CD4-positive, alpha-beta T cell treated with Interleukin-6 for 4 hours (primary cell): ENCODE measurements at regions not wholly inside any gene's neighbourhood (a gene's known extent, or its start where the extent isn't known, plus 50 kb on each side); places are given as distances from the start of the nearest gene placed in this dataset.

ENCODE experiments used
- DNase-seq: peaks from one replicate; pipeline ENCODE4 v3.0.0-alpha.2; 2020; ENCODE audit warnings: mixed read lengths

DNA sequence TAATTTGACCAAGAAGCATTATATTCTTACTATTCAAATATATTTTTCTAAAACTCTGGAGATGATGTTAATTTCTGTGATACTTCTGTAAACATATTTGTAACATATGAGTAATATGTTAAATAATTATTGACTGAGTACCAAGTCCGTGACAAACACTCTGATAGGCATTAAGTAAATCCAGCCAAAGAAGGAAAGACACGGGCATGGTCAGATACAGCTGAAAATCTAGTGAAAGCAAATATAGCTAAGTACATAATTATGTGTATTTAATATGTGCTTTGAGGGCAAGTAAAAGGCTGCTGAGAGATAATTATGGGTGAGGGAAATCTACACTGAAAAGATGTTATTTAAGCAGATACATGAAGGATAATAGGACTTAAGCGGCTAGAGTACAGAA lies 1263.6 kb upstream of the ADGRL3 start:
- DNase-seq: no peak

DNA sequence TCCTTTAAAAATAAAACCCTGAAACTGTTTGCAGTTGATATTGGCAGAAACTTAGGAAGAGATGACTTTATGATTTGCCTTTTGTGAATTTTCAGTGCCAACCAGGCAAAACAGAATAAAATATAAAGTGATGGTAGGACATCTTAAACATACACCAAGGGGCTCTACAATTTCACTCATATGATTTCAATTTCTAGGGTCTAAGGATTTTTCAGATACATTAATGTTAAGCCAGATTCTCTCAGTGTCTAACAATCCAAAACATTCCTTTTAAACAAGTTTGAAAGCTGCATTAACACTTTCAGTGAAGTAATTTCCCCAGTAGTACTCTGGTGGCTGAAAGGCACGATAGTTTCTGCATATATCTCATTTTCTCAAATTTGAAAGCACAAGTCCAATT lies 1262.0 kb upstream of the ADGRL3 start:
- no peak for DNase-seq

DNA sequence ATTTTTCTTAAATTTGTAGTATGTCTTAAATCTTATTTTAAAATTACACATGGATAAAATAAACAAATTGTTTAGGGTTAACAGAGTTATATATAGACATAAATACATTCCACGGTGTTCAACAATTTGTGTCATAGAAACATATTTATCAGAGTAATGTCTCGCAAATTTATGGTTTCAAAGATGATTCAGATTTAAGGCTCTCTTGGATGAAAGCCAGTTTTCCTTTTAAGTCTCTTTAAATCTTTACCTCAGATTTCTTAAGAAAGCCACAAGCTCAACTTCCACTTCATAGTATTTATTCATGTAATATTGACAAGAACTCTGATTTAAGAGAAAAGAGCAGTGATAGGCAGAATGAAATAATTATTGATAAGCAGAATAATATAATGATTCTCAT lies 1254.8 kb upstream of the ADGRL3 start:
- DNase-seq: no peak

DNA sequence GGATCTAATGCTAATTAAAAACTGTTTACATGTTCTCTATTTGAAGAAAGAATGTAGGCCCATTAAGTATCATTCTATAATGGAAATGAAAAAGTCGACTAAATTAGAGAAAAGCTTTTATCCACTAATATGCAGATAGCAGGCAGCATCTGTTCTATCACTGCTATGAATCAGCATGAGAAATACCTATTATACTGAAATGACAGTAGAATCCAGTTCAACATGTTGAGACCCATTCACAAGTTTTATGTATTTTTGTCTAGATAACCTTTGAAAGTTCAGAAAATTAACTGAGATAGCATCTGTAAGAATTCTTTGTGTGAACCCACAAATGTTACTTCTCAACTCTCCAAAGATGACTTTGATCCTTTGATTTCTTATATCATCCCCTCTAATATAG lies 1254.4 kb upstream of the ADGRL3 start:
- no peak for DNase-seq

DNA sequence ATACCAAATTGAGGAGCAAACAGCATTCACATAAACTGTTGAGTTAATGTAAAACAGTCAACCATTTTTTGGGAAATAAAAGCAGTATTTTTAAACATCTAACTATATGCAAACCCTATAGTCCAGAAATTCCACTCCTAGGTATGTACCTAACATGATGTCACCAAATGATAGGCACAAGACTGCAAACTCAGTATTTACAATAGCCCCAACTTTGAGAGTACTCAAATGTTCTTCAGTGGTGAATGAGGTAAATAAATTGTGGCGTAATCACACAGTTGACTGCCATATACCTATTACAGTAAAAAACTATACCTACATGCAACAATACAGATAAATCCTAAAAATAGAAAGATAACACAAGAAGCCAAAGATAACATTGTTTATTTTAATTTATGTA lies 1243.8 kb upstream of the ADGRL3 start:
- no peak for DNase-seq

DNA sequence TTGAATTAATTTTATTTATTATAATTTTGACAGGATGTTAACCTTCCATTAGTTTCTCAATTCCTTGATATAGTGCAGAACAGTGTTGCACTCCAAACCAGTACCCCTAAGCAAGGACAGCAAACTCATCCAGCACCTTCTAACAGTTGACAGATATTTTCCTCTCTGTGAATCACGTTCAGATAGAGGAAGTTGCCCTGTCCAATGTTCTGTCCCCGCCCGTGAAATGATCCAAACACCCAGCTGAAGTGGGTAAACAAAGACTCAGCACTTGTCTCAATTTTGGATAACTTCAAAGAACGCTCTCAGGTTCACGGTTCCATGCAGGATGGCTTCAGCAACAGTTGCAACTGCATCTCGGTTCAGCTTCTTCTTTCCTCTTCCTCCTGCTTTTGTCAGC lies 1240.0 kb upstream of the ADGRL3 start:
- DNase-seq: no peak

DNA sequence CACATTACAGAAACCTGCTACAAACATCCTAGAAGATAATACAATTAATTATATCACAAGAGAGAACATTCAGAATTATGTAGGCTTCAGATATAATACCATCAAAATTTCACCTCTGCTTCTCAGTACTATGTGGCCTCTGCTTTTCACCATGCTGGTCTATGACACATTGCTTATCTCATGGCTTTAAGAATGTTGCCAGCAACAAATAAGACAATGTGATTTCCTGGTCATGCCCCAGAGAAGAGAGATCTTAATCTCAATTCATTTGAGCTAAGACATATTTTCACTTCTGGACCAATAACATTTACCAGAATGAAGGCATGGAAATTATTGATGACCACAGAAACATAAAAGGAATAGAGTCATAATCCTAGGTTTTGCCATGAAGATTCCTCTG lies 1233.4 kb upstream of the ADGRL3 start:
- no peak for DNase-seq

DNA sequence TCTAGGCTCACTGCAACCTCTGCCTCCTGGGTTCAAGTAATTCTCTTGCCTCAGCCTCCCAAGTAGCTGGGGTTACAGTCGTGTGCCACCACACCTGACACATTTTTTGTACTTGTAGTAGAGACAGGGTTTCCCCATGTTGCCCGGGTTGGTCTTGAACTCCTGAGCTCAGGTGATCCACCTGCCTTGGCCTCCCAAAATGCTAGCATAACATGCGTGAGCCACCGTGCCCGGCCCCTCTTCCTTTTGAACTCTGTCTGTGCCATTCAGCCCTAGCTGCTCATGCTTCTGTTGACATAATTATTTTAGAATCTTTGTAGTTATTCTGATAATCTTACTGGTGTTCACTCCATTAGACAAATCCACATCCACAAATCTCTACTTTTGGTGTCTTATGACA lies 1231.3 kb upstream of the ADGRL3 start:
- DNase-seq: no peak

DNA sequence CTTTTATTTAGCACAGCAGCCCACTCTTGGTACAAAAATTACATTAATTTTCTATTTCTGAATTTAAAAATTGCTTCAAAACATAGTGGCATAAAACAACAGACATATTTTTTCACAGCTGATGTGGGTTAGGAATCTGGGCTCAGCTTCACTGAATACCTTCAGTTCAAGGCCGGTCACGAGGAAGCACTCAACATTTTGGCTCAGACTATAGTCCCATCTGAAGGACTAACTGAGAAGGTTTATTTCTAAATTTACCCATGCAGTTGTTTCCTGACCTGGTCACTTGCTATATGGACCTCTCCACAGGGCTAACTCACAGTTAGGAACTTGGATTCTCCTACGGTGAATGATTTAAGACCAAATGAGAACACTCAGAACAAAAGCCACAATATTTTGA lies 1230.2 kb upstream of the ADGRL3 start:
- no peak for DNase-seq

DNA sequence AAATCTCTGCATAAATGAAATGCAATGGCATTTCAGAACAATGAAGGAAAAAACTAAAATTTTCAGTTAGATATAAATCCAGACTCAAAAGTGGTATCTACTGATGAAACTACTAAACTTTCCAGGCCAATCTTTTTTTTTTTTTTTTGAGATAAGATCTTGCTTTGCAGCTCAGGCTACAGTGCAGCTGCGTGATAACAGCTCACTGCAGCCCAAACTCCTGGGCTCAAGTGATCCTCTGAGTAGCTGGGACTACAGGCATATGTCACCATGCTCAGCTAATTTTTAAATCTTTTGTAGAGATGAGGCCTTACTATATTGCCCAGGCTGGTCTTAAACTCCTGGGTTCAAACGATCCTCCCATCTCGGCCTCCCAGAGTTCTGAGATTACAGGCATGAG lies 1228.2 kb upstream of the ADGRL3 start:
- DNase-seq: no peak

DNA sequence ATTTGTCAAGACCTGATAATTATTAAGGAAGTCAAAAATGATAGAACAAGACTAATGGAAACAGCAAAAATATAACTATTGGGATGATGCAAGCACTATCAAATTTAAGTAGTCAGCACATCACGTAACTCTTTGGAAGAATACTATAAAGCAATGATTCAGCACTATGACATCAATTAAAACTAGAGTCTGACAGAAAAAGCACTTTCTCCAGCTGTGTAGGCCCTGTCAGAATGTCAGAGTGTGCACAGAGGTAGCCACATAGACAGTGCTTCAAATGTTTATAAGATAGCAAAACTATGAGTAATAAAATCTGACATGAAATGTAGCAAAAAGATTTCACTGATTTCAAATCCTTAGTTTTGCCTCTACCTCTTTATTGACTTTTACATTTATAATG lies 1226.6 kb upstream of the ADGRL3 start:
- no peak for DNase-seq

DNA sequence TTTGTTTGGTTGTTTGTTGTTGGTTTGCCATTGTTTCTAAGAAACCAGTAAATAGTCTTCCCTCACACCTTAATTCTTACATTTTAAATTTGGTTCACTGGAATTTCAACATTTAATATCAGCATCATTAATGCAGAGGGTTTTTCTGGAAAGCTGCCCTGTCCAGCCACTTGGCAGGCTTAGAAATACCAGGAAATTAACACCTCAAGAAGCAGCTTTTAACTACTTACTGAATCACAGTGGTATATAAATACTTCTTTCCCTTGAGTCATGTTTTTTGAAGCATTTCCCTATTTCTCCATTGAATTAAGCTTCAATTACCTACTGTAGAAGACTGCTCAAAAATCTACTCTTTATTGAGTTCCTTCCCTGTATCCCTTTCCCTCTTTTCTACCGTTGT lies 1221.1 kb upstream of the ADGRL3 start:
- DNase-seq: no peak

DNA sequence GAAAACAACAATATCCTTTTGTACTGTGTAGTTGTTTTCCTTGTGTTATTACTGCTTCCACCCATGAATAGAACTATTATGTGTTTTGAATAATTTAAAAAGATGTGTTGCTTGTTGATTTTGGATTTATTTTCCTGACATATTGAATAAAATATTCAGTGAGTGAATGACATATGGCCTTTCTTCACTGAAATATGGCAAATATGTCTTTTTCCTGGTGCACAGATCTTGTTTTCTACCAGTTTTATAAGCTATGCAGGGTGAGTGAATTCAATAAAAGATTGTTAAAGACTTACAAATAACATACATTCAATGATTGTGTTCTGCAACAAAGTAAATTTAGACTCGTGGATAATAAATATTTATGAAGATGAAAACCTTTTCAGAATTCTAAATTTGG lies 1216.3 kb upstream of the ADGRL3 start:
- DNase-seq: no peak

DNA sequence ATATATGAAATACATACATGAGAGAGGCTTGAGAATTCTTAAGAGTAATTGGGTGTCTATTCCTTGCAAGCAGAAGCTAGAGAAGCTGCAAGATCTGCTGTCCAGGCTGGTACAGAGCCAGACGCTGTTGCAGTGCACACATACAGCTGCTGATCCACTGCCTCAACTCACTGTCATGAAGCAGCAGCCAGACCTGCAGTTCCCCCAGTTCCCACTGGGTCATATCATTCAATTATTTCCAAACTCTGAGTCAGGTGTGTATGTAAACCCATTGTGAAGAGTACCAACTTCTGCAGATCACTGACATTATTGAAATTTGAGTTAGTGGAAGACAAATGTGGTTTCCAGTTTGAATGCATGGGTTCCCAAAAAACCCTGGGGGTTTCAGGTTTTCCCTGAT lies 1212.8 kb upstream of the ADGRL3 start:
- no peak for DNase-seq

DNA sequence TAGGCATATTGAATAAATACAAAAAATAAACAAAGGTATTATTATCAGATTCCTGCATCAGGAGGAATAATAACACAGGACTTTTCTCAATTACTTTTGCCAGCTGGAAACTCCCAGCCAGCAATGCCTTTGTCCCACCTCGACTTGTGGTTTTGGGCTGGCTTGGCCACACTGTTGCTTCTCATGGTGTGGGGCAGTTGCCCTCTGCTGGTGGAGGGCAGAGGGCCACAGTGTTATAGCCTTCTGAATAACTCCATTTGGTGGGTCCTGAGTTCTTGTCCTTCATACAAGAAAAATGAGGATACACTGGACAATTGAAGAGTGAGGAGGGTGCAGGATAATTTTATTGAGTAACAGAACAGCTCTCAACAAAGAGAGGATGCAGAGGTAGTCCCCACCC lies 1206.0 kb upstream of the ADGRL3 start:
- DNase-seq: no peak

DNA sequence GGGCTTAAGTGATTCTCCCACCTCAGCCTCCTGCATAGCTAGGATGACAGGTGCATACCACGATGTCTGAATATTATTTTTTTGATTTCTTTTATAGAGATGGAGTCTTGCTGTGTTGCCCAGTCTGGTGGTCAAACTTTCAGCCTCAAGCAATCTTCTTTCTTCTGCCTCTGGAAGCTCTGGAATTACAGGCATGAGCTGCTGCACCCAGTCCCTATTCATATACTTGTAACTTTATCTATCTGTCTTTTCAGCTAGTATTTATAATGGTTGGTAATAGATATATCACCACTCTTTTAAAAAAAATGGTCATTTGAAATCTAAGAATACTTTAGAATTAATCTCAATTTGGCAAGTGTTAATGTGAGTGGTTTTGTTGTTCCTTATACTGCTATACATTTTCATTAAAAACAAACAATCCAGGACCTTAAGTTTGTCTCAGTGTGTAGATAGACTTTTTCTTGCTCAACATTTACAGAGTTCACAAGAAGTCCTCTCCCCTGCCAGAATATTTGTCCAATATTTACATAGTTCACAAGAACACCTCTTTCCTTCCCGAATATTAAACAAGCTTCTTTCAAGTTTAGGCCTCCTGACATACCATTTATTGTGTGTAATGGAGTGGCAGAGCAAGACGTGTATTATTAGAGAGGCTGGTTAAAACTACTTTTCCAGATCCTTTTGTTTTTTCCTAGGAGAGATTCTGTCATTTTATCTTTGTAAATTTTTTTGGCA lies 1197.4 kb upstream of the ADGRL3 start:
- no peak for DNase-seq

DNA sequence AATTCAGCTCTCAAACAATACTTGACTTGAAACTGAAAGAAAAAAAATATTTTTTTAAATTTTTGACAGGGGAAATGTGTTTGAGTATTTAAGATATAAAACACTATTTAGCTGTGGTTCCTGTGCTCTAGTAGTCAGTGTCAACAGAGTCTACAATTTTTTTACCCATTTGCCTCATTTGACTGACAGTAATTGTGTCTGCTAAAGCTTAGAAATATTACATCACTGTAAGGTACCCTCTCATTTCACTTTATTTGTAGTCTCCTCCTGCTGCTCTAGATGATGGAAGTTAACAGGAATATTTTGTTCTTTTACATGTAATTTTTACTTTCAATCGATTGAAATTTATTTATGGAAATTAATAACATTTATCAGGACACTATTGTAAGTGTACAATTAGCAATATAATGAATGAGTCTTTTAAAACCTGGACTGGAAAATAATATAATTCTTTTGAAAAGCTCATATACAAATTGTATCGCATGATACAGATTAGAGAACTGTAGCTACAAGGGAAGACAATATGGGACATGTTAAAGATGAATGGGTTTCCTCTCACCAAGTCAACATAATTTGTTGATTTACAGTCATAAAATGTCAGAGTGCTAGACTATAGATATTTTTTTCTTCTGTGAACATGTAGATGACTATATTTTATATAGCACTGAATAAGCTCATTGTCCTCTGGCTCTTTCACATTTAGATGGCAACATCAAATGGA lies 1186.5 kb upstream of the ADGRL3 start:
- DNase-seq: no peak

DNA sequence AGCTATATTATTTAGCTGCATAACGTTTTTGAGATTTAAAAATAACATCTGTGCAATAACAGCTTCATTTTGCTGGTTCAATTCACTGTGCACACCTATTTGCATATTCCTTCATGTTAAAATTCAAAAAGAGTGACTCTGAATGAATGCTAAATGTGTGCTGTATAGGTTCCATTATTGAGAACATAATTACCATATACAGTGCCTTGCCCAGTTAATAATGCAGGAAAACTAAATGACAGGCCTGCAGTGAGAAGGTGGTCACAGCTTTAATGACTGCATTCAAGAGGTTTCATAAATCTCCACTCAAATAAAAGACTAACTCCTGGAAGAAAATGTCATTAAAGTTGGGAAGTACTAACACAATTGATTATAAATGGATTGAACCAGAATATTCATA lies 1183.2 kb upstream of the ADGRL3 start:
- DNase-seq: no peak

DNA sequence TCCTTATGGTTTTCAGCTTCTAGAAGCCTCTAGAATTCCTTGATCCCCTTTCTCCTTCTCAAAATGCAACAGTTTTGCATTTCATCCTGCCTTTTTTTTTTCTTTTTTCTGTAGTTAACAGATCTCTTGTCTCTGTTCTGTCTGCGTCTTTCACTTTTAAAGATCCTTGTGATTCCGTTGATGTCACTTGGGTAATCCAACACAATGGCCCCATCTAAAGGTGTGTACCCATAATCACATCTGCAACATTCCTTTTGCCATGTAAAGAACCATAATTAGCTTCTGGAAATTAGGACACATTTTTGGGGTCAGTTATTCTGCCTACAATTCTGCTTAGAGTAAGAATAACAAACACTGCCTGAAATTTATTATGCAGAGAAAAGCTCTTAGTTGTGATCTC lies 1180.9 kb upstream of the ADGRL3 start:
- no peak for DNase-seq

DNA sequence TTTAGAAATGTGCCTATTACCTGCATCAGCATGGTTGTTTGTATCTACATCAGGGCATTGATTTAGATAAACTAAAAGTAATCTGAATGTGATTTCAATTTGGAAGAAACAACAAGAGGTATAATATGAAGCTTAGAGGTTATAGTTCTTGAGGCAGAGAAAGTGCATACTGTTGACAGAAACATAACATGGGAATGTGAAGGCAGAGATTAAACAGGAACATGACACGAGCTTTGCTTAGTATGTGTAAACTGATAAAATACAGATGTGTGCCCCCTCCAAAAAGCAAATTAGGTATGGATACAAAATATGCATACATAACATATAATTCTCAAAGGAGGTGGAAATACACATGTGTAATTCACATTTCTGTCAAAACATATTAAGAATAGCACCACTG lies 1180.2 kb upstream of the ADGRL3 start:
- no peak for DNase-seq

DNA sequence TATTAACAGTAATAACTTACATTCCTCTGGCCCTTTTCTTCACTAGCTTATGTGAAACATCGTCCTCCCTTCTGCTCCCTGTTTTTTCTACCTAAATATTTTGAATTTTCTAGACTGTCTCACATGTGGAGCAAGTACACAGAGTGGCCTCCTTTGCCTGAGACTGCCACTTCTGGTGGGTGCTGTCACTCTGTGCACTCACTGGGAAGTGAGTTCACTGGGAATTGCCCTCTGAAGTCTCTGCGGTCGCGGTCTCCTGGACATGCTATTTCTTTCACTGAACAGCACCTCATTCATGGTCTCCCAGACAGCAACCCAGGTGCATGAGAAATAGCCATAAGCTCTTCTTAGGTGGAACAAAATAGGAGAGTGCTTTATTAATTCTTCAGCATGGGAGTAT lies 1179.7 kb upstream of the ADGRL3 start:
- no peak for DNase-seq

DNA sequence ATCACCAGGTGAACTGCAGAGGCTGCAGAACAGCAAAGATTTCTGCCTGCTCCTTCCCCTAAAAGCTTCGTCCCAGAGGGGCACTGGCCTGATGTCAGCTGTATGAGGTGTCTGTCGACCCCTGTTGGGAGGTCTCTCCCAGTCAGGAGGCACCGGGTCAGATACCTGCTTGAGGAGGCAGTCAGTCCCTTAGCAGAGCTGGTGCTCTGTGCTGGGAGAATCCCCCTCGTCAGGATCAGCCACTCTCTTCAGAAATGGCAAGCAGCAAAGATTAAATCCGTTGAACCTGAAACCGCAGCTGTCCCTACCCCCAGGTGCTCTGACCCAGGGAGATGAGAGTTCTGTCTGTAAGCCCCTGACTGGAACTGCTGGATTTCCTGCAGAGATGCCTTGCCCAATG lies 1166.3 kb upstream of the ADGRL3 start:
- DNase-seq: no peak

DNA sequence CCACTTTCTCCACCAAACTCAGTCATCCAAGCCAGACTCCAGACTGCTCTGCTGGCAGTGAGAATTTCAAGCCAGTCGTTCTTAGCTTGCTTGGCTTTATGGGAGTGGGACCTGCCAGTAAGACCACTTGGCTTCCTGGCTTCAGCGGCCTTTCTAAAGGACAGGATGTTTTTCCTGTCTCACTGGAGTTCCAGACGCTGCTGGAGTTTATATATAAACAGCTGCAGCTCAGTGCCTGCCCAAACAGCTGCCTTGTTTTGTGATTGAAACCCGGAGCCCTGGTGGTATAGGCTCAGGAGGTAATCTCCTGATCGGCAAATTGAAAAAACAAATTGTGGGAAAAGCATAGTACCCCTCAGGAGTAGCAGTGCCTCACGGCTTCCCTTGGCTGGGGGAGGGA lies 1165.8 kb upstream of the ADGRL3 start:
- no peak for DNase-seq

DNA sequence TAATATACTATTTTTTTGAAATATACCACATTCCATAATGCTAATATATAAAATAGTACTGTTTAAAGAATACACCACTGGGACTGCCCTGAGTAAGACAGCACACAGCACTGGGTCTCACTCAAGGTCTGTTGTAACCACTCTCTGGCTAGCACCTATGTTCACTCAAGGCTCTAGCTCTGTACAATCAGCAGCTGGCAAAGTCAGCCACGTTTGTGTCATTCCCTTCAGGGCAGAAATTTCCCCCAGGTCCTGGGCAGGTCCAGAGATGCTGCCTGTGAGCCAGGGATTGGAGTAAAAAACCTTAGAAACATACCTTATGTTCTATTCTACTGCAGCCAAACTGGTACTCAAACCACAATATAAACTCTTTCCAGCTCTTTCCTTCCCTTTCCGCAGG lies 1160.2 kb upstream of the ADGRL3 start:
- no peak for DNase-seq

DNA sequence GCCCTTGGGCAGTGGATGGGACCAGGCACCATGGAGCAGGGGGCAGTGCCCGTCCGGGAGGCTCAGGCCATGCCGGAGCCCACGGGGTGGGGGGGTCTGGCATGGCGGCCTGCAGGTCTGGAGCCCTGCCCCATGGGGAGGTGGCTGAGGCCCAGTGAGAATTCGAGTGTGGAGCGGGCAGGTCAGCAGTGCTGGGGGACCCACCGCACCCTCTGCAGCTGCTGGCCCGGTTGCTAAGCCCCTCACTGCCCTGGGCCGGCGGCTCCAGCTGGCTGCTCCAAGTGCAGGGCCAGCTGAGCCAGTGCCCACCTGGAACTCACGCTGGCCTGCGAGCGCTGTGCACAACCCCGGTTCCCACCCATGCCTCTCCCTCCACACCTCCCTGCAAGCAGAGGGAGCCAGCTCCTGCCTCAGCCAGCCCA lies 1157.9 kb upstream of the ADGRL3 start:
- no peak for DNase-seq
